ENCODE measurements at regions not wholly inside any gene's neighbourhood (a gene's known extent, or its start where the extent isn't known, plus 50 kb on each side); places are given as distances from the start of the nearest gene placed in this dataset.

DNA sequence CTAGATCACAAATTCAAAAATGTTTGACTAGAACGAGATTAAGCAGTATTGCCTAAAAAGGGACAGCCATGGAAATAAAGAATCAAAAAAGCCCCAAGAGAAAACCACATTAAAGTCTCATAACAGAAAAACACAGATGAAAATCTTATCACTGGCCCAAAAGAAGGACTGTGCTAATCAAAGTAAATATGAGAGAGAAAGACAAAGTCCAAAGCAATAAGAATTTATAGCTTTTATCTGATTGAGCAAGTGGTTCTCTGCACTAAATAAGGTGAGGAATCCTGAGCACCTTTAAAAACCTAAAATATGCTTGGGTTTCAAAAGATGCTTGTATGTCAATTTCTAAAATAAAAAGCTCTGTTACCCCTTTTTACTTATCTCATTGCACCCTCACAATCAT, 409.3 kb downstream of the GASK1B start:
- no peak for TF ChIP-seq POLR2A (IDR thresholded peaks at IDR 0.05)
- TF ChIP-seq CTCF (IDR thresholded peaks at IDR 0.05), result no peak

Measured in esophagus squamous epithelium (tissue), 4 donors.